OCI-LY3 (cell line): ENCODE measurements at regions not wholly inside any gene's neighbourhood (a gene's known extent, or its start where the extent isn't known, plus 50 kb on each side); places are given as distances from the start of the nearest gene placed in this dataset.

Source experiments
- H2AFZ ChIP-seq: fragments of 200-600, 300-600 bp; shearing (Covaris generic); 2 replicates; pipeline ENCODE4 v1.6.0; 2014; ENCODE audit warnings: antibody characterized with exemption, low read depth, low read length
- H3K27ac ChIP-seq: fragments of 200-600, 300-600 bp; sonication (generic); 2 replicates; pipeline ENCODE4 v1.5.1; 2014; ENCODE audit warnings: mild to moderate bottlenecking, low read length, moderate library complexity, mixed read lengths
- H3K27me3 ChIP-seq: fragments of 200-600, 300-600 bp; sonication (generic); 2 replicates; pipeline ENCODE4 v1.6.1; 2014; ENCODE audit warnings: low read depth, low read length, mixed read lengths
- H3K36me3 ChIP-seq: fragments of 200-600, 300-600 bp; sonication (generic); replicated peaks from 2 replicates; pipeline ENCODE3; 2014; ENCODE audit warnings: low read depth, low read length, mixed read lengths
- H3K4me1 ChIP-seq: fragments of 300-600, 200-600 bp; sonication (generic); 2 replicates; pipeline ENCODE4 v1.6.1; 2014; ENCODE audit warnings: low read length, mixed read lengths
- H3K4me2 ChIP-seq: fragments of 200-600, 300-600 bp; sonication (generic); 2 replicates; pipeline ENCODE4 v1.6.1; 2014; ENCODE audit warnings: low read length, mixed read lengths
- H3K4me3 ChIP-seq: fragments of 300-600, 200-600 bp; sonication (generic); 2 replicates; pipeline ENCODE4 v1.5.1; 2014; ENCODE audit warnings: antibody characterized with exemption, mild to moderate bottlenecking, low read length, moderate library complexity
- H3K79me2 ChIP-seq: fragments of 300-600, 200-600 bp; shearing (Covaris generic); 2 replicates; pipeline ENCODE4 v1.6.1; 2014; ENCODE audit warnings: mild to moderate bottlenecking, low read length, mixed read lengths
- H3K9ac ChIP-seq: fragments of 300-600, 200-600 bp; shearing (Covaris generic); 2 replicates; pipeline ENCODE4 v1.6.0; 2014; ENCODE audit warnings: mild to moderate bottlenecking, low read length, moderate library complexity
- H3K9me3 ChIP-seq: fragments of 200-600, 300-600 bp; shearing (Covaris generic); 2 replicates; pipeline ENCODE4 v1.6.1; 2014; ENCODE audit warnings: low read length, mixed read lengths; ENCODE audit not compliant: insufficient read depth
- H4K20me1 ChIP-seq: fragments of 200-600, 300-600 bp; sonication (generic); 2 replicates; pipeline ENCODE4 v1.6.1; 2016; ENCODE audit warnings: low read length, mixed read lengths; ENCODE audit not compliant: insufficient read depth
- CTCF ChIP-seq: fragments of 200-600, 300-600 bp; sonication (generic); IDR thresholded peaks from 2 replicates; pipeline ENCODE4 v1.5.1; 2014; ENCODE audit warnings: antibody characterized with exemption, low read length, low read depth
- EZH2phosphoT487 ChIP-seq: fragments of 200-600 bp; shearing (Covaris generic); IDR thresholded peaks from 2 replicates; pipeline ENCODE4 v1.6.1; 2018; ENCODE audit warnings: antibody characterized with exemption, mixed run types, low read depth

- no peak overlapping the region for H2AFZ ChIP-seq
- peaks cover 7% of the 10 kb centered on the region for H3K27me3 ChIP-seq
- no peak overlapping the region for H3K9ac ChIP-seq
- TF ChIP-seq CTCF (no peak), EZH2phosphoT487 (no peak)
- H3K4me3 ChIP-seq, result no peak overlapping the region
- no peaks in the 10 kb centered on the region for H3K79me2 ChIP-seq
- H3K9me3 ChIP-seq, result no peaks in the 10 kb centered on the region
- H3K36me3 ChIP-seq, result no peaks in the 10 kb centered on the region
- H3K4me1 ChIP-seq, result no peaks in the 10 kb centered on the region
- H3K27ac ChIP-seq, result no peak overlapping the region
- no peak overlapping the region for H3K4me2 ChIP-seq
- H4K20me1 ChIP-seq, result no peaks in the 10 kb centered on the region
Measured at GRCh38 chr2:242031481-242032019, 162.0 kb downstream of the RTP5 start.

GRCh38 chr2:242032780-242033656 is 163.5 kb downstream of the RTP5 start:
- Histone ChIP-seq H3K4me2 (no peak overlapping the region), H3K9ac (no peak overlapping the region), H3K27me3 (peaks cover 15% of the 10 kb centered on the region), H3K27ac (no peak overlapping the region), H3K79me2 (no peaks in the 10 kb centered on the region), H4K20me1 (no peaks in the 10 kb centered on the region), H3K9me3 (no peaks in the 10 kb centered on the region), H3K4me1 (no peaks in the 10 kb centered on the region), H3K4me3 (no peak overlapping the region), H3K36me3 (no peaks in the 10 kb centered on the region), H2AFZ (no peak overlapping the region)
- no peak for TF ChIP-seq EZH2phosphoT487
- TF ChIP-seq CTCF, result no peak

- no peak overlapping the region for H2AFZ ChIP-seq
- H3K9ac ChIP-seq, result no peak overlapping the region
- no peaks in the 10 kb centered on the region for H3K9me3 ChIP-seq
- TF ChIP-seq CTCF, result no peak
- TF ChIP-seq EZH2phosphoT487, result no peak
- no peaks in the 10 kb centered on the region for H4K20me1 ChIP-seq
- H3K27me3 ChIP-seq, result peaks cover 15% of the 10 kb centered on the region
- H3K27ac ChIP-seq, result no peak overlapping the region
- H3K4me2 ChIP-seq, result no peak overlapping the region
- H3K79me2 ChIP-seq, result no peaks in the 10 kb centered on the region
- no peaks in the 10 kb centered on the region for H3K36me3 ChIP-seq
- no peaks in the 10 kb centered on the region for H3K4me1 ChIP-seq
- H3K4me3 ChIP-seq, result no peak overlapping the region
Measured at GRCh38 chr2:242034138-242034537, 164.6 kb downstream of the RTP5 start.

GRCh38 chr2:242034996-242035814 is 165.7 kb downstream of the RTP5 start:
- H3K9ac ChIP-seq, result no peak overlapping the region
- no peaks in the 10 kb centered on the region for H3K79me2 ChIP-seq
- H3K4me2 ChIP-seq, result no peak overlapping the region
- H3K27me3 ChIP-seq, result peaks cover 15% of the 10 kb centered on the region
- no peaks in the 10 kb centered on the region for H3K4me1 ChIP-seq
- no peaks in the 10 kb centered on the region for H4K20me1 ChIP-seq
- no peaks in the 10 kb centered on the region for H3K36me3 ChIP-seq
- H3K4me3 ChIP-seq, result no peak overlapping the region
- no peaks in the 10 kb centered on the region for H3K9me3 ChIP-seq
- H3K27ac ChIP-seq, result no peak overlapping the region
- no peak for TF ChIP-seq CTCF
- no peak for TF ChIP-seq EZH2phosphoT487
- no peak overlapping the region for H2AFZ ChIP-seq
